ENCODE measurements at regions not wholly inside any gene's neighbourhood (a gene's known extent, or its start where the extent isn't known, plus 50 kb on each side); places are given as distances from the start of the nearest gene placed in this dataset.

DNA sequence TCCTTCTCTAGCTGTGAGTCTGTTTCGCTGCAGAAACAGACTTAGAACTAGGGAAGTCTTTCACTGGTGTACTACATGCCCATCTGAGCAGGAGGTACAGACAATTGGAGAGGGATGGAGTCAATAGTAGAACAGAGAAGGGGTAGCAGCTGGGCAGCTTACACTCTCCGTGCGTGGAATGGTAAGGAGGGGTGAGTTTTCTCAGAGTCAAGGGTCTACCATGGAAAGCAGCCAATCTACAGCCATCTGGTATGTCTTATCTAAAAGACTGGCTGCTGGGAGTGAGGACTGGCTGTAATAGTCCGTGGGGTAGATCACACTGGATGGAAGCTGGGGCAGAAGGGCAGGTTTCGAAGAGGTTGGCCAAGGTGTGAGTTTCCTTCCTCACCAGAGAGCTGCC lies 137.3 kb upstream of the TENM4 start:
- H3K27me3 ChIP-seq (ENCODE audit: insufficient read depth, low read length): no peaks in the 10 kb centered on the region
- Mint-ChIP-seq H3K27me3 (no peaks in the 10 kb centered on the region), H3K4me3 (no peak overlapping the region), H3K4me1 (no peaks in the 10 kb centered on the region), H3K36me3 (no peaks in the 10 kb centered on the region), H3K27ac (no peak overlapping the region), H3K9me3 (peaks cover 0 to 8% (median under 1%) of the 10 kb centered on the region in 8 donors)
- CTCF ChIA-PET (ENCODE audit: partially characterized antibody): no interaction called here
- intact Hi-C loops (cut with micrococcal nuclease): no loop called here
- no peaks in the 10 kb centered on the region for H3K36me3 ChIP-seq (ENCODE audit: insufficient read depth, low read length)
- H3K27ac ChIP-seq (ENCODE audit: low read depth, low read length): no peak overlapping the region
- H3K4me1 ChIP-seq (ENCODE audit: insufficient read depth, low read length): no peaks in the 10 kb centered on the region
- no peak for DNase-seq
- POLR2A ChIA-PET (ENCODE audit: partially characterized antibody): no interaction called here
- H3K4me3 ChIP-seq (ENCODE audit: low read length in 2 of 2): no peak overlapping the region
- H3K9me3 ChIP-seq (ENCODE audit: control insufficient read depth in 1 of 2, low read length in 2 of 2): no peaks in the 10 kb centered on the region

DNA sequence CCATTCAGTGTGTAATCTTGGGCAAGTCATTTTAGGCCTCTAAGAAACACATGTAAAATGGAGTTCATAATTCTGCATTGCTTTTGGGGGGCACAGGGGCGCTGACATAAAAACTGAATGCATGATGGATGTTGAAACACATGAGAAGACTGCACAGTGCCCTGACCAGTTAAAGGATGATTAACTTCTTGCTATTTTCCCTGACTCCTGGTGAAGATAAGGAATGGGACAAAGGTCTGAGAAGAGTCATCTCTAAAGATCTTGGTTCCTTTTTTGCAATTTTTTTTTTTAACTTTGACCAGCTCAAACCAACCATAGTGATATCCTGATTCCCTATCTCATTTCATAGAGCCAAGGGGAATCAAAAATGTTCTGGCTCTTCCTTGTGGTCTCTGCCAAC lies 134.9 kb upstream of the TENM4 start:
- no peaks in the 10 kb centered on the region for H3K4me1 Mint-ChIP-seq

DNA sequence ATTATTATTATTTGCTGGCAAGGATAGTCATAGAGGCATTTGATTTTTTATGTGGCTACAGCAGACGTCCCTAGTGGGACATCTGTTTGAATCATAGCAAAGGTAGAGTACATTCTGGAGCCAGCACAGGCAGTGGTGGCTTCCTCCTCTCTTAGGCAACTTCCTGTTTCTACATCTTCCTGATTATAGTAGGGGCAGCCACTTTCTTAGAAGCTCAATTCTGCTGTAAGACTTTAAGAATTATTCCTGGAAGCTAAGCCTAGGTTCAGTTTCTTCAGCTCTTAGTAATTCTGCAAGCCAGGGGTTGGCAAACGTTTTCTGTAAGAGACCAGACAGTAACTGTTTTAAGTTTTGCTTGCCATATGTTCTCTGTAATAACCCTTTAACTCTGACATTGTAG lies 129.3 kb upstream of the TENM4 start:
- H3K27me3 Mint-ChIP-seq: no peaks in the 10 kb centered on the region

More for the DNA sequence above, 134.9 kb upstream of the TENM4 start:
- no peak overlapping the region for H3K27ac ChIP-seq (ENCODE audit: low read depth, low read length)
- intact Hi-C loops (cut with micrococcal nuclease): no loop called here
- DNase-seq: no peak
- H3K27me3 Mint-ChIP-seq: no peaks in the 10 kb centered on the region
- no peak overlapping the region for H3K4me3 ChIP-seq (ENCODE audit: low read length in 2 of 2)
- no peaks in the 10 kb centered on the region for H3K36me3 Mint-ChIP-seq
- H3K4me1 ChIP-seq (ENCODE audit: insufficient read depth, low read length): no peaks in the 10 kb centered on the region
- H3K36me3 ChIP-seq (ENCODE audit: insufficient read depth, low read length): no peaks in the 10 kb centered on the region
- no peaks in the 10 kb centered on the region for H3K27me3 ChIP-seq (ENCODE audit: insufficient read depth, low read length)
- H3K9me3 ChIP-seq (ENCODE audit: control insufficient read depth in 1 of 2, low read length in 2 of 2): no peaks in the 10 kb centered on the region
- H3K9me3 Mint-ChIP-seq: peaks cover 0 to 5% (median under 1%) of the 10 kb centered on the region in 8 donors
- H3K4me3 Mint-ChIP-seq: no peak overlapping the region
- CTCF ChIA-PET (ENCODE audit: partially characterized antibody): no interaction called here
- no peak overlapping the region for H3K27ac Mint-ChIP-seq
- POLR2A ChIA-PET (ENCODE audit: partially characterized antibody): no interaction called here

DNA sequence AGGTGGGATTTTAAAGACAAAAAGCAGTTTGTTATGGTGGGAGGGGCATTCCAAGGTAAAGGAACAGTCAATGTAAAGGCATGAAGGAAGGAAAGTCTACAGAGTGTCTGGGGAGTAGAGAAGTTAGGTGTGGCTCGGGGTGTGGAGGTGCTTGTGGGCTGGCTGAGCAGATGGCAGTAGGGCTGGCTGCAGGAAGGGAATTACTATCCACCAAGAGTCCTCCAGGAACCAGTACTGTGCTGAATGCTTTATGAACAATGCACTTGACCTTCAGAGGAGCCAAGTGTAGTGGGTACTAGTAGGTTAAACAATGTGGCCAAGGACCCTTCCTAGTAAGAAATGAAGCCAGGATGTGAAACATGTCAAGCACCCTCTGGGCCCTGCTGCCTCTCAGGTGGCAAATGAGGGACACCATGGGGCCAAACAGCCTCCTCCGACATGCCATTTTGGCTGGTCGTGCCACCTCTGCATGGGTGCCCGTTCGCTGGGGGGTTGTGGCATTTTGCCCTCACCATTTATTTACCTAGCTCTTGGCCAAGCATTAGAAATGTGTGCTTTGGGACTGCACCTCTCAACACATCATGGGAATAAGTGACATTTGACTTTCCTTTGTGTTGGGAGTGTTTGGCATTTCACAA lies 123.6 kb upstream of the TENM4 start:
- Mint-ChIP-seq H3K4me3 (no peak overlapping the region), H3K27ac (no peak overlapping the region), H3K4me1 (no peaks in the 10 kb centered on the region), H3K9me3 (peaks cover under 1 to 10% (median 4%) of the 10 kb centered on the region in 8 donors), H3K36me3 (no peaks in the 10 kb centered on the region), H3K27me3 (no peaks in the 10 kb centered on the region)
- intact Hi-C loops (cut with micrococcal nuclease): no loop called here
- H3K4me1 ChIP-seq (ENCODE audit: insufficient read depth, low read length): no peaks in the 10 kb centered on the region
- no peaks in the 10 kb centered on the region for H3K27me3 ChIP-seq (ENCODE audit: insufficient read depth, low read length)
- CTCF ChIA-PET (ENCODE audit: partially characterized antibody): no interaction called here
- DNase-seq: no peak
- H3K36me3 ChIP-seq (ENCODE audit: insufficient read depth, low read length): no peaks in the 10 kb centered on the region
- POLR2A ChIA-PET (ENCODE audit: partially characterized antibody): no interaction called here
- H3K9me3 ChIP-seq (ENCODE audit: control insufficient read depth in 1 of 2, low read length in 2 of 2): no peaks in the 10 kb centered on the region
- H3K4me3 ChIP-seq (ENCODE audit: low read length in 2 of 2): no peak overlapping the region
- no peak overlapping the region for H3K27ac ChIP-seq (ENCODE audit: low read depth, low read length)

More for the DNA sequence above, 129.3 kb upstream of the TENM4 start:
- H3K36me3 Mint-ChIP-seq: no peaks in the 10 kb centered on the region
- H3K4me1 ChIP-seq (ENCODE audit: insufficient read depth, low read length): no peaks in the 10 kb centered on the region
- CTCF ChIA-PET (ENCODE audit: partially characterized antibody): no interaction called here
- intact Hi-C loops (cut with micrococcal nuclease): no loop called here
- no peak for DNase-seq
- peaks cover 0 to 8% (median 5%) of the 10 kb centered on the region in 8 donors for H3K9me3 Mint-ChIP-seq
- no peak overlapping the region for H3K27ac Mint-ChIP-seq
- no peaks in the 10 kb centered on the region for H3K36me3 ChIP-seq (ENCODE audit: insufficient read depth, low read length)
- no peaks in the 10 kb centered on the region for H3K9me3 ChIP-seq (ENCODE audit: control insufficient read depth in 1 of 2, low read length in 2 of 2)
- H3K27me3 ChIP-seq (ENCODE audit: insufficient read depth, low read length): no peaks in the 10 kb centered on the region
- H3K4me3 ChIP-seq (ENCODE audit: low read length in 2 of 2): no peak overlapping the region
- H3K4me1 Mint-ChIP-seq: no peaks in the 10 kb centered on the region
- H3K4me3 Mint-ChIP-seq: no peak overlapping the region
- H3K27ac ChIP-seq (ENCODE audit: low read depth, low read length): no peak overlapping the region
- POLR2A ChIA-PET (ENCODE audit: partially characterized antibody): no interaction called here

GRCh38 chr11:79561496-79561895 lies 120.7 kb upstream of the TENM4 start:
- Histone ChIP-seq H3K36me3 (ENCODE audit: insufficient read depth, low read length) (no peaks in the 10 kb centered on the region), H3K9me3 (ENCODE audit: control insufficient read depth in 1 of 2, low read length in 2 of 2) (no peaks in the 10 kb centered on the region), H3K4me1 (ENCODE audit: insufficient read depth, low read length) (no peaks in the 10 kb centered on the region), H3K4me3 (ENCODE audit: low read length in 2 of 2) (no peak overlapping the region), H3K27ac (ENCODE audit: low read depth, low read length) (no peak overlapping the region), H3K27me3 (ENCODE audit: insufficient read depth, low read length) (no peaks in the 10 kb centered on the region)
- Mint-ChIP-seq H3K27me3 (no peaks in the 10 kb centered on the region), H3K36me3 (no peaks in the 10 kb centered on the region), H3K4me3 (no peak overlapping the region), H3K4me1 (no peaks in the 10 kb centered on the region), H3K9me3 (peaks cover 0 to 7% (median 3%) of the 10 kb centered on the region in 8 donors), H3K27ac (no peak overlapping the region)
- POLR2A ChIA-PET (ENCODE audit: partially characterized antibody): no interaction called here
- CTCF ChIA-PET (ENCODE audit: partially characterized antibody): no interaction called here
- no peak for DNase-seq
- intact Hi-C loops (cut with micrococcal nuclease): no loop called here

GRCh38 chr11:79550809-79551208 lies 110.0 kb upstream of the TENM4 start:
- Mint-ChIP-seq H3K27ac (no peak overlapping the region), H3K4me1 (no peaks in the 10 kb centered on the region), H3K4me3 (no peak overlapping the region), H3K36me3 (no peaks in the 10 kb centered on the region), H3K9me3 (peaks cover 0 to 6% (median 3%) of the 10 kb centered on the region in 8 donors), H3K27me3 (no peaks in the 10 kb centered on the region)
- Histone ChIP-seq H3K36me3 (ENCODE audit: insufficient read depth, low read length) (no peaks in the 10 kb centered on the region), H3K27ac (ENCODE audit: low read depth, low read length) (no peak overlapping the region), H3K4me3 (ENCODE audit: low read length in 2 of 2) (no peak overlapping the region), H3K9me3 (ENCODE audit: control insufficient read depth in 1 of 2, low read length in 2 of 2) (no peaks in the 10 kb centered on the region), H3K4me1 (ENCODE audit: insufficient read depth, low read length) (no peaks in the 10 kb centered on the region), H3K27me3 (ENCODE audit: insufficient read depth, low read length) (no peaks in the 10 kb centered on the region)
- ChIA-PET POLR2A (ENCODE audit: partially characterized antibody) (no interaction called here), CTCF (ENCODE audit: partially characterized antibody) (no interaction called here)
- no peak for DNase-seq
- intact Hi-C loops (cut with micrococcal nuclease): no loop called here

- Histone ChIP-seq H3K27me3 (ENCODE audit: insufficient read depth, low read length) (no peaks in the 10 kb centered on the region), H3K36me3 (ENCODE audit: insufficient read depth, low read length) (no peaks in the 10 kb centered on the region), H3K4me1 (ENCODE audit: insufficient read depth, low read length) (no peaks in the 10 kb centered on the region), H3K27ac (ENCODE audit: low read depth, low read length) (no peak overlapping the region), H3K9me3 (ENCODE audit: control insufficient read depth in 1 of 2, low read length in 2 of 2) (no peaks in the 10 kb centered on the region), H3K4me3 (ENCODE audit: low read length in 2 of 2) (no peak overlapping the region)
- Mint-ChIP-seq H3K4me1 (no peaks in the 10 kb centered on the region), H3K4me3 (no peak overlapping the region), H3K9me3 (peaks cover 0 to 6% (median 2%) of the 10 kb centered on the region in 8 donors), H3K27me3 (peaks cover 0 to 3% of the 10 kb centered on the region in 2 donors), H3K27ac (no peak overlapping the region), H3K36me3 (no peaks in the 10 kb centered on the region)
- ChIA-PET CTCF (ENCODE audit: partially characterized antibody) (interaction anchor here (0.9 kb wide), 1 partner anchor 32 kb away, joined by 3 read pairs; no protein-coding TSS in a partner anchor), POLR2A (ENCODE audit: partially characterized antibody) (no interaction called here)
- DNase-seq: no peak
- intact Hi-C loops (cut with micrococcal nuclease): no loop called here
Observed at GRCh38 chr11:79547256-79547655, 106.4 kb upstream of the TENM4 start.

DNA sequence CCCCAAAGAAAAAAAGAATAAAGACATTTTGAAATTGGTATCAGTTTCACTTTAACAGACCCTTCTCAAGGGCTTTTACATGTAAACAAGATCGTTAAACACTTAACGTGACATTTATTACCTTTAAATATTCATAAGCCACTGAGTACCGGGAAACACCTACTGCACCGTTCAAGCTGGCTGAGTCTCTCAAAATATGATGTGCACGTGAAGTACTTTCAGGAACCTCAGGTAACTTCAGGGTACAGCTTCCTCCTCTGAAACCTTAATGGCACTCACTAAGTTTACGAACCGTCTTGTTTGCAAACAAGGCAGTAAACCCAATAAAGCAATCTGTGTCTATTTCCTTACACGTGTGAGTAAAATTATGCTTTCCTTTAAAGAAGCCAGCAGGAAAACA lies 105.5 kb upstream of the TENM4 start:
- H3K4me3 Mint-ChIP-seq: no peak overlapping the region

More for the DNA sequence above, 105.5 kb upstream of the TENM4 start:
- H3K9me3 ChIP-seq (ENCODE audit: control insufficient read depth in 1 of 2, low read length in 2 of 2): no peaks in the 10 kb centered on the region
- no peak overlapping the region for H3K4me3 ChIP-seq (ENCODE audit: low read length in 2 of 2)
- Mint-ChIP-seq H3K9me3 (peaks cover 0 to 5% (median 0%) of the 10 kb centered on the region in 8 donors), H3K4me1 (no peaks in the 10 kb centered on the region), H3K27ac (no peak overlapping the region), H3K27me3 (peaks cover 0 to 3% of the 10 kb centered on the region in 2 donors), H3K36me3 (no peaks in the 10 kb centered on the region)
- no peak overlapping the region for H3K27ac ChIP-seq (ENCODE audit: low read depth, low read length)
- ChIA-PET CTCF (ENCODE audit: partially characterized antibody) (no interaction called here), POLR2A (ENCODE audit: partially characterized antibody) (no interaction called here)
- H3K4me1 ChIP-seq (ENCODE audit: insufficient read depth, low read length): no peaks in the 10 kb centered on the region
- intact Hi-C loops (cut with micrococcal nuclease): no loop called here
- no peaks in the 10 kb centered on the region for H3K36me3 ChIP-seq (ENCODE audit: insufficient read depth, low read length)
- no peaks in the 10 kb centered on the region for H3K27me3 ChIP-seq (ENCODE audit: insufficient read depth, low read length)
- DNase-seq: no peak

Data from CD4-positive, alpha-beta memory T cell (primary cell).